ENCODE measurements at regions not wholly inside any gene's neighbourhood (a gene's known extent, or its start where the extent isn't known, plus 50 kb on each side); places are given as distances from the start of the nearest gene placed in this dataset.
"Not testable (repeated sequence)": the region's sequence is repeated elsewhere in the genome, so short reads cannot be mapped to it uniquely, and the experiment has no call there.

DNA sequence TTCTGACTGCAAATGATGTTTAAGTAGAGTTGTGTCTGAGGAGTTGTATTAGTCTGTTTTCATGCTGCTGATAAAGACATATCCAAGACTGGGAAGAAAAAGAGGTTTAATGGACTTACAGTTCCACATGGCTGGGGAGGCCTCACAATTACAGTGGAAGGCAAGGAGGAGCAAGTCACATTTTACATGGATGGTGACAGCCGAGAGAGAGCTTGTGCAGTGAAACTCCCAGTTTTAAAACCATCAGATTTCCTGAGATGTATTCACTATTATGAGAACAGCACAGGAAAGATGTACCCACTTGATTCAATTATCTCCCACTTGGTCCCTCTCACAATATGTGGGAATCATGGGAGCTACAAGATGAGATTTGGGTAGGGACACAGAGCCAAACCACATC, 370.1 kb downstream of the DSC3 start:
- H3K79me2 ChIP-seq (ENCODE audit: control insufficient read depth in 1 of 2, insufficient read depth in 2 of 2, low read length in 2 of 2); POLR2A ChIA-PET (ENCODE audit: partially characterized antibody); DNase-seq (ENCODE audit: low read depth in 1 of 2, low spot score in 2 of 2); H2BK5ac ChIP-seq (ENCODE audit: low read depth, low read length); H3K27ac ChIP-seq (ENCODE audit: low read depth, low read length); H3K18ac ChIP-seq (ENCODE audit: extremely low read depth, low read length); H2BK120ac ChIP-seq (replicated peaks; ENCODE audit: low read depth, low read length); FAIRE-seq; H3K4ac ChIP-seq (replicated peaks; ENCODE audit: insufficient read length, low read depth, low read length); H2AFZ ChIP-seq (ENCODE audit: low read length); H4K5ac ChIP-seq (ENCODE audit: insufficient read length, low read depth, low read length); H3K56ac ChIP-seq (replicated peaks; ENCODE audit: insufficient read length, low read depth, low read length); H2BK12ac ChIP-seq (ENCODE audit: low read depth, low read length); H3K79me1 ChIP-seq (ENCODE audit: low read depth, low read length); H3K4me3 ChIP-seq (ENCODE audit: extremely low read depth in 1 of 4, insufficient read depth in 2 of 4, low read depth in 3 of 4, low read length in 4 of 4); H3K4me2 ChIP-seq (ENCODE audit: insufficient read depth in 1 of 2, low read depth in 2 of 2, low read length in 2 of 2); H3K14ac ChIP-seq (ENCODE audit: insufficient read length); H2AK5ac ChIP-seq (ENCODE audit: low read depth, low read length); H3K23me2 ChIP-seq (ENCODE audit: low read depth, low read length); H3K27me3 ChIP-seq (replicated peaks in 1 of 4; ENCODE audit: control insufficient read depth in 3 of 4, extremely low read depth in 1 of 4, insufficient read depth in 3 of 4, low read length in 3 of 4); CTCF ChIA-PET (ENCODE audit: partially characterized antibody); H3K9ac ChIP-seq (replicated peaks in 1 of 4; ENCODE audit: extremely low read depth in 1 of 4, low read depth in 3 of 4, low read length in 3 of 4); H2BK20ac ChIP-seq (ENCODE audit: low read length); H2BK15ac ChIP-seq (ENCODE audit: low read length); H3K23ac ChIP-seq (ENCODE audit: insufficient read length); H3K36me3 ChIP-seq (ENCODE audit: control insufficient read depth in 2 of 4, insufficient read depth in 4 of 4, low read length in 3 of 4); H4K20me1 ChIP-seq (replicated peaks in 1 of 2; ENCODE audit: control insufficient read depth in 1 of 2, insufficient read depth in 2 of 2, low read length in 2 of 2); H3K4me1 ChIP-seq (replicated peaks in 1 of 4; ENCODE audit: control insufficient read depth in 3 of 4, insufficient read depth in 4 of 4, low read length in 3 of 4); H4K91ac ChIP-seq (replicated peaks; ENCODE audit: insufficient read length, low read length); H4K8ac ChIP-seq (ENCODE audit: extremely low read depth, insufficient read depth, low read length): not testable (repeated sequence)
- WGBS, 2 experiments (ENCODE audit: extremely low coverage in 1 of 2, insufficient coverage in 1 of 2, insufficient read length in 1 of 2, insufficient replicate concordance in 2 of 2, low coverage in 1 of 2, low lambda C conversion rate in 2 of 2, missing lambda C conversion rate in 1 of 2): 90% methylated on average over 1 of the region's 1 CpG; no CpG with 5 or more reads in 1 of the 2 experiments
- H3K9me3 ChIP-seq (ENCODE audit: insufficient read depth in 2 of 2, low read depth in 1 of 2, low read length in 1 of 2): peaks cover 7 to 12% of the 10 kb centered on the region in 2 experiments
